HL-60 (cell line): ENCODE measurements at regions not wholly inside any gene's neighbourhood (a gene's known extent, or its start where the extent isn't known, plus 50 kb on each side); places are given as distances from the start of the nearest gene placed in this dataset.

Experiments
- GABPA ChIP-seq: IDR thresholded peaks from 2 replicates; pipeline ENCODE4 v1.6.1; 2012; ENCODE audit warnings: low read depth
- POLR2AphosphoS5 ChIP-seq: IDR thresholded peaks from 2 replicates; pipeline ENCODE4 v1.6.1; 2012; ENCODE audit warnings: low read depth
- SPI1 ChIP-seq: IDR thresholded peaks from 2 replicates; pipeline ENCODE4 v1.6.1; 2012; ENCODE audit warnings: low read depth, mild to moderate bottlenecking, borderline replicate concordance
- TF ChIP-seq, protein P1 (sequence below): IDR thresholded peaks from one replicate; pipeline ENCODE4 v1.5.1; 2011; ENCODE audit warnings: low read length, control low read depth, inconsistent platforms; ENCODE audit not compliant: insufficient read depth
- TF ChIP-seq, protein P2 (sequence below): IDR thresholded peaks from 2 replicates; pipeline ENCODE4 v1.6.1; 2012; ENCODE audit warnings: low read depth; ENCODE audit not compliant: insufficient replicate concordance

DNA sequence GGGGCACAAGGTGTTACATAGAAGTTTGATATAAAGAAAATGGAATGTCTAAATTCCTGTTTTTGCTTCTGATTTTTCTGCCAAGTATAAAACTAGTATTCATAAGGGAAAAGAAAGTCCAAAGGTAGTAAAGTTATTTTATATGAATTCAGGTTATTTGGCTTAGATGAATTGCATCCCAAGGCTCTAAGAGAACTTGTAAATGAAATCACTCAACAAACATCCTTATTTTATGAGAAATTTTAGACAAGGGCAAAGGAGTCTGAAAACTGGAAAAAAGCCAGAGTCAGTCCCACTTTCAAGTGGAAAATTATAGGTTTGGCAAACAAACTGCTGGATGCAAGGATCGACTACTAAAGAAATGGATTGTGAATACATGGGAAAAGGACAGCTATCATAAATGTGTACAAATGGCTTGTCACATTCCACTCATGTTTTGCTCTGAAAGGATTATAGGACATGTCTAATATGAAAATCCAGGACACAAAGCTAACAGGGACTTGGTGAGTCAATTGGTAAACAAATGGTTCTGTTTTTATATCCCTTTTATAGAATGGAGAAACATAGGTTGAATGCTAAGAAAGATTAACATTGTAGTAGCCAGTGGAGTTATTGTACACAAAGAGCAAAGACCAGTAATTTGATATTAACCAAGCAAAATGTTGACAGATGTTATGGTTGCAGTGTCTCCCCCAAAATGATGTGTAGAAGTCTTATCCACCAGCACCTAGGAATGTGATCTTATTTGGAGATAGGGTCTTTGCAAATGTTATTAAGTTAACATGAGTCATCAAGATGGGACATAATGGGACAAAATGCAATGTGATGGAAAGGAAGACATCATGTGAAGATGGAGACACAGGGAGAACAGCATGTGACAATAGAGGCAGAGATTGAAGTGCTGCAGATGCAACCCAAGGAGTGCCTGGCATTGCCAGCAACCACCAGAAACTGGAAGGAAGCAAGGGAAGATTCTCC is 495.7 kb downstream of the TLE1 start:
- TF ChIP-seq, protein P1, sequence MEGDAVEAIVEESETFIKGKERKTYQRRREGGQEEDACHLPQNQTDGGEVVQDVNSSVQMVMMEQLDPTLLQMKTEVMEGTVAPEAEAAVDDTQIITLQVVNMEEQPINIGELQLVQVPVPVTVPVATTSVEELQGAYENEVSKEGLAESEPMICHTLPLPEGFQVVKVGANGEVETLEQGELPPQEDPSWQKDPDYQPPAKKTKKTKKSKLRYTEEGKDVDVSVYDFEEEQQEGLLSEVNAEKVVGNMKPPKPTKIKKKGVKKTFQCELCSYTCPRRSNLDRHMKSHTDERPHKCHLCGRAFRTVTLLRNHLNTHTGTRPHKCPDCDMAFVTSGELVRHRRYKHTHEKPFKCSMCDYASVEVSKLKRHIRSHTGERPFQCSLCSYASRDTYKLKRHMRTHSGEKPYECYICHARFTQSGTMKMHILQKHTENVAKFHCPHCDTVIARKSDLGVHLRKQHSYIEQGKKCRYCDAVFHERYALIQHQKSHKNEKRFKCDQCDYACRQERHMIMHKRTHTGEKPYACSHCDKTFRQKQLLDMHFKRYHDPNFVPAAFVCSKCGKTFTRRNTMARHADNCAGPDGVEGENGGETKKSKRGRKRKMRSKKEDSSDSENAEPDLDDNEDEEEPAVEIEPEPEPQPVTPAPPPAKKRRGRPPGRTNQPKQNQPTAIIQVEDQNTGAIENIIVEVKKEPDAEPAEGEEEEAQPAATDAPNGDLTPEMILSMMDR, result no peak
- TF ChIP-seq POLR2AphosphoS5 (no peak), GABPA (no peak), SPI1 (no peak)
- TF ChIP-seq, protein P2, sequence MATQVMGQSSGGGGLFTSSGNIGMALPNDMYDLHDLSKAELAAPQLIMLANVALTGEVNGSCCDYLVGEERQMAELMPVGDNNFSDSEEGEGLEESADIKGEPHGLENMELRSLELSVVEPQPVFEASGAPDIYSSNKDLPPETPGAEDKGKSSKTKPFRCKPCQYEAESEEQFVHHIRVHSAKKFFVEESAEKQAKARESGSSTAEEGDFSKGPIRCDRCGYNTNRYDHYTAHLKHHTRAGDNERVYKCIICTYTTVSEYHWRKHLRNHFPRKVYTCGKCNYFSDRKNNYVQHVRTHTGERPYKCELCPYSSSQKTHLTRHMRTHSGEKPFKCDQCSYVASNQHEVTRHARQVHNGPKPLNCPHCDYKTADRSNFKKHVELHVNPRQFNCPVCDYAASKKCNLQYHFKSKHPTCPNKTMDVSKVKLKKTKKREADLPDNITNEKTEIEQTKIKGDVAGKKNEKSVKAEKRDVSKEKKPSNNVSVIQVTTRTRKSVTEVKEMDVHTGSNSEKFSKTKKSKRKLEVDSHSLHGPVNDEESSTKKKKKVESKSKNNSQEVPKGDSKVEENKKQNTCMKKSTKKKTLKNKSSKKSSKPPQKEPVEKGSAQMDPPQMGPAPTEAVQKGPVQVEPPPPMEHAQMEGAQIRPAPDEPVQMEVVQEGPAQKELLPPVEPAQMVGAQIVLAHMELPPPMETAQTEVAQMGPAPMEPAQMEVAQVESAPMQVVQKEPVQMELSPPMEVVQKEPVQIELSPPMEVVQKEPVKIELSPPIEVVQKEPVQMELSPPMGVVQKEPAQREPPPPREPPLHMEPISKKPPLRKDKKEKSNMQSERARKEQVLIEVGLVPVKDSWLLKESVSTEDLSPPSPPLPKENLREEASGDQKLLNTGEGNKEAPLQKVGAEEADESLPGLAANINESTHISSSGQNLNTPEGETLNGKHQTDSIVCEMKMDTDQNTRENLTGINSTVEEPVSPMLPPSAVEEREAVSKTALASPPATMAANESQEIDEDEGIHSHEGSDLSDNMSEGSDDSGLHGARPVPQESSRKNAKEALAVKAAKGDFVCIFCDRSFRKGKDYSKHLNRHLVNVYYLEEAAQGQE, result no peak
